H1 (cell line): ENCODE measurements at regions not wholly inside any gene's neighbourhood (a gene's known extent, or its start where the extent isn't known, plus 50 kb on each side); places are given as distances from the start of the nearest gene placed in this dataset.

Experiments
- CHD7 ChIP-seq: fragments of 300-600 bp; sonication (generic); IDR thresholded peaks from 2 replicates; pipeline ENCODE4 v1.7.1; 2012; ENCODE audit warnings: low read length, moderate library complexity, mild to moderate bottlenecking, inconsistent platforms; ENCODE audit not compliant: insufficient replicate concordance
- SIN3A ChIP-seq, 2 experiments: IDR thresholded peaks in 1 of 2; conservative IDR thresholded peaks in 1 of 2; 2 replicates each; pipeline ENCODE4 v1.6.1; 2011 to 2012; ENCODE audit warnings: low read length in 2 of 2, improper control_type of control experiment in 1 of 2, low read depth in 1 of 2, mild to moderate bottlenecking in 1 of 2

- TF ChIP-seq CHD7: no peak
- TF ChIP-seq SIN3A (conservative IDR thresholded peaks at IDR 0.05 in 1 of 2, IDR thresholded peaks at IDR 0.05 in 1 of 2; ENCODE audit: low read depth in 1 of 2, low read length in 2 of 2): no peak
- TF ChIP-seq, all 59 proteins: peak for 0
These were observed 98.2 kb upstream of the SLC22A11 start (continued) for GRCh38 chr11:64457416-64458010.
